Right lobe of liver (tissue), 6 donors: ENCODE measurements at regions not wholly inside any gene's neighbourhood (a gene's known extent, or its start where the extent isn't known, plus 50 kb on each side); places are given as distances from the start of the nearest gene placed in this dataset.

Source experiments
- ATAC-seq, 4 donors: fragments of 200-7000 bp; cut with Tn5 transposase; one replicate each; pipeline ENCODE4 v1.9.1; 2020; ENCODE audit warnings: mild to moderate bottlenecking in 4 of 4, moderate library complexity in 4 of 4
- DNase-seq, 3 donors: peaks; one replicate each; pipeline ENCODE4 v3.0.0-alpha.2; 2020
- H3K27ac ChIP-seq, 3 donors: fragments of 200-600 bp; one replicate each; pipeline ENCODE4 v1.8.0; 2022
- H3K27me3 ChIP-seq, 2 donors: fragments of 200-600 bp; one replicate each; pipeline ENCODE4 v1.8.0; 2022
- H3K36me3 ChIP-seq, 4 donors: fragments of 200-600 bp; sonication (generic) in 1 of 4; one replicate each; pipeline versions ENCODE4 v1.5.1 to v1.8.0; 2017 to 2022; ENCODE audit warnings: control low read depth in 1 of 4
- H3K4me1 ChIP-seq, 4 donors: fragments of 200-600 bp; sonication (generic) in 1 of 4; one replicate each; pipeline versions ENCODE4 v1.5.1 to v1.8.0; 2017 to 2022; ENCODE audit warnings: control low read depth in 1 of 4
- H3K4me3 ChIP-seq, 3 donors: fragments of 200-600 bp; one replicate each; pipeline ENCODE4 v1.8.0; 2022
- H3K9me3 ChIP-seq, 4 donors: fragments of 200-600 bp; sonication (generic) in 1 of 4; one replicate each; pipeline versions ENCODE4 v1.5.1 to v1.8.0; 2017 to 2022; ENCODE audit warnings: control low read depth in 1 of 4
- POLR2A ChIP-seq: fragments of 450-650 bp; IDR thresholded peaks from one replicate; pipeline ENCODE4 v1.6.1; 2017; ENCODE audit warnings: antibody characterized with exemption, mild to moderate bottlenecking
- WGBS: methylation state at CpG from one replicate; pipeline ENCODE4 v1.1.6; 2018; ENCODE audit warnings: low coverage, low lambda C conversion rate; ENCODE audit not compliant: insufficient coverage; ENCODE audit errors: missing lambda C conversion rate; 5-methylcytosine and 5-hydroxymethylcytosine counted together
- intact Hi-C, 2 donors: fragments of 100-400 bp; cut with DNase I; formaldehyde crosslinking; loops; one replicate each; pipeline versions ENCODE4 v1.11.2 to v1.14.1; 2022
- TF ChIP-seq, protein P1 (sequence below), 4 donors: fragments of 200-600 bp in 3 of 4; fragments of 450-650 bp in 1 of 4; IDR thresholded peaks; one replicate each; pipeline versions ENCODE4 v1.5.1 to v1.8.0; 2016 to 2022; ENCODE audit warnings: antibody characterized with exemption in 4 of 4, mild to moderate bottlenecking in 2 of 4
- donor health status: DM: no; HTN: yes; CAD: no.
- donor health status: DM: no; HTN: no; CAD: no.
- donor health status: DM: no; HTN: no; CAD: no.
- donor health status: DM: no; HTN: yes; CAD: no.
- donor health status: DM: no; HTN: yes; CAD: no.

DNA sequence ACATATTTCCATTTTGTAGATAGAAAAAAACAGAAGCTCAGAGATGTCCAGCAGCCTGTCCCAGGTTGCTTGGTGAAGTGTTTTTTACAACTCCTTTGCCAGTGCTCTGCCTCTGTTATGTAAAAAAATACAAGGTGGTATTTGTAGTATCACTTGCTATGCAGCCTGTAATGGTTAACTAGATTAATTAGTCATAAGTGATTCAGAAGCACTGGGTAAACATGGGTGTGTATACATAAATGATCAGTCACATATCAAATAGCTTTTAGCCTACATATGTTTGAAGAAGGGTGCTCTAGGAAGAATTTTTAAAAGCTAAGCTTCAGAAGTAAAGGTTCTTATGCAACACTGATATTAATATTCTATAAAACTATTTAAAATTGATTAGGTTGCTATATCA, 70.0 kb upstream of the MAGI3 start:
- Histone ChIP-seq H3K4me3 (no peak overlapping the region), H3K9me3 (no peaks in the 10 kb centered on the region), H3K27me3 (no peaks in the 10 kb centered on the region), H3K27ac (no peak overlapping the region), H3K4me1 (no peaks in the 10 kb centered on the region), H3K36me3 (no peaks in the 10 kb centered on the region)
- ATAC-seq, result peak in 1 of 4 donors; percentile 54
- TF ChIP-seq, protein P1, sequence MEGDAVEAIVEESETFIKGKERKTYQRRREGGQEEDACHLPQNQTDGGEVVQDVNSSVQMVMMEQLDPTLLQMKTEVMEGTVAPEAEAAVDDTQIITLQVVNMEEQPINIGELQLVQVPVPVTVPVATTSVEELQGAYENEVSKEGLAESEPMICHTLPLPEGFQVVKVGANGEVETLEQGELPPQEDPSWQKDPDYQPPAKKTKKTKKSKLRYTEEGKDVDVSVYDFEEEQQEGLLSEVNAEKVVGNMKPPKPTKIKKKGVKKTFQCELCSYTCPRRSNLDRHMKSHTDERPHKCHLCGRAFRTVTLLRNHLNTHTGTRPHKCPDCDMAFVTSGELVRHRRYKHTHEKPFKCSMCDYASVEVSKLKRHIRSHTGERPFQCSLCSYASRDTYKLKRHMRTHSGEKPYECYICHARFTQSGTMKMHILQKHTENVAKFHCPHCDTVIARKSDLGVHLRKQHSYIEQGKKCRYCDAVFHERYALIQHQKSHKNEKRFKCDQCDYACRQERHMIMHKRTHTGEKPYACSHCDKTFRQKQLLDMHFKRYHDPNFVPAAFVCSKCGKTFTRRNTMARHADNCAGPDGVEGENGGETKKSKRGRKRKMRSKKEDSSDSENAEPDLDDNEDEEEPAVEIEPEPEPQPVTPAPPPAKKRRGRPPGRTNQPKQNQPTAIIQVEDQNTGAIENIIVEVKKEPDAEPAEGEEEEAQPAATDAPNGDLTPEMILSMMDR (IDR thresholded peaks at IDR 0.05), result no peak
- TF ChIP-seq POLR2A, result no peak
- no peak for DNase-seq
- intact Hi-C loops, result no loop called here

GRCh38 chr1:113320972-113321680, 69.2 kb upstream of the MAGI3 start:
- no peak overlapping the region for H3K27ac ChIP-seq
- DNase-seq, result no peak
- no peak for ATAC-seq

GRCh38 chr1:113321771-113322387, 68.4 kb upstream of the MAGI3 start:
- H3K9me3 ChIP-seq, result no peaks in the 10 kb centered on the region
- 80% methylated on average over 3 of the region's 3 CpGs for WGBS
- no peak overlapping the region for H3K27ac ChIP-seq
- intact Hi-C loops, result no loop called here
- TF ChIP-seq, protein P1 (IDR thresholded peaks at IDR 0.05), result no peak
- no peak for TF ChIP-seq POLR2A
- H3K27me3 ChIP-seq, result no peaks in the 10 kb centered on the region
- ATAC-seq (no peak), DNase-seq (no peak)
- H3K4me3 ChIP-seq, result no peak overlapping the region
- H3K4me1 ChIP-seq, result no peaks in the 10 kb centered on the region
- H3K36me3 ChIP-seq, result no peaks in the 10 kb centered on the region

More at GRCh38 chr1:113320972-113321680, 69.2 kb upstream of the MAGI3 start:
- Histone ChIP-seq H3K4me3 (no peak overlapping the region), H3K27me3 (no peaks in the 10 kb centered on the region), H3K9me3 (no peaks in the 10 kb centered on the region), H3K4me1 (no peaks in the 10 kb centered on the region), H3K36me3 (no peaks in the 10 kb centered on the region)
- intact Hi-C loops, result no loop called here
- TF ChIP-seq, protein P1 (IDR thresholded peaks at IDR 0.05), result no peak
- TF ChIP-seq POLR2A, result no peak
- WGBS, result 48% methylated on average over 3 of the region's 3 CpGs

- Histone ChIP-seq H3K27ac (no peak overlapping the region), H3K36me3 (no peaks in the 10 kb centered on the region), H3K9me3 (no peaks in the 10 kb centered on the region), H3K27me3 (no peaks in the 10 kb centered on the region), H3K4me1 (no peaks in the 10 kb centered on the region), H3K4me3 (no peak overlapping the region)
- ATAC-seq (no peak), DNase-seq (no peak)
- 75% methylated on average over 1 of the region's 1 CpG for WGBS
- TF ChIP-seq, protein P1 (IDR thresholded peaks at IDR 0.05), result no peak
- no peak for TF ChIP-seq POLR2A
- intact Hi-C loops, result no loop called here
These were observed 67.9 kb upstream of the MAGI3 start for GRCh38 chr1:113322439-113322838.
